ENCODE measurements at regions not wholly inside any gene's neighbourhood (a gene's known extent, or its start where the extent isn't known, plus 50 kb on each side); places are given as distances from the start of the nearest gene placed in this dataset.
"Not testable (repeated sequence)": the region's sequence is repeated elsewhere in the genome, so short reads cannot be mapped to it uniquely, and the experiment has no call there.

- POLR2A ChIA-PET, result no interaction called here
- Histone ChIP-seq H3K9me3 (ENCODE audit: control insufficient read depth, insufficient read depth, low read length) (no peaks in the 10 kb centered on the region), H3K4me3 (ENCODE audit: low read depth, low read length) (no peak overlapping the region), H3K27ac (ENCODE audit: low read depth, low read length) (no peak overlapping the region), H3K27me3 (ENCODE audit: control insufficient read depth, insufficient read depth, low read length) (no peaks in the 10 kb centered on the region)
- TF ChIP-seq CTCF (IDR thresholded peaks at IDR 0.05; ENCODE audit: low read depth, low read length), result no peak
- CTCF ChIA-PET, result no interaction called here
- DNase-seq (ENCODE audit: low read depth, low spot score), result no peak
These were observed 251.5 kb upstream of the SOX9 start for GRCh38 chr17:71869293-71869692.

- no peak for DNase-seq (ENCODE audit: low read depth, low spot score)
- H3K9me3 ChIP-seq (ENCODE audit: control insufficient read depth, insufficient read depth, low read length), result no peaks in the 10 kb centered on the region
- CTCF ChIA-PET, result no interaction called here
- H3K27me3 ChIP-seq (ENCODE audit: control insufficient read depth, insufficient read depth, low read length), result no peaks in the 10 kb centered on the region
- TF ChIP-seq CTCF (IDR thresholded peaks at IDR 0.05; ENCODE audit: low read depth, low read length), result no peak
- H3K4me3 ChIP-seq (ENCODE audit: low read depth, low read length), result no peak overlapping the region
- POLR2A ChIA-PET, result interaction anchor here (0.7 kb wide), 1 partner anchor 962 kb away, joined by 3 read pairs; no protein-coding TSS in a partner anchor
- H3K27ac ChIP-seq (ENCODE audit: low read depth, low read length), result no peak overlapping the region
These were observed 250.8 kb upstream of the SOX9 start for GRCh38 chr17:71869841-71870545.

GRCh38 chr17:71870546-71870862, 250.3 kb upstream of the SOX9 start:
- Histone ChIP-seq H3K4me3 (ENCODE audit: low read depth, low read length) (no peak overlapping the region), H3K27ac (ENCODE audit: low read depth, low read length) (no peak overlapping the region), H3K27me3 (ENCODE audit: control insufficient read depth, insufficient read depth, low read length) (no peaks in the 10 kb centered on the region), H3K9me3 (ENCODE audit: control insufficient read depth, insufficient read depth, low read length) (no peaks in the 10 kb centered on the region)
- POLR2A ChIA-PET, result interaction anchor here (0.7 kb wide), 1 partner anchor 962 kb away, joined by 3 read pairs; no protein-coding TSS in a partner anchor
- TF ChIP-seq CTCF (IDR thresholded peaks at IDR 0.05; ENCODE audit: low read depth, low read length), result no peak
- no peak for DNase-seq (ENCODE audit: low read depth, low spot score)
- CTCF ChIA-PET, result no interaction called here

GRCh38 chr17:71872843-71873485, 247.9 kb upstream of the SOX9 start:
- DNase-seq (ENCODE audit: low read depth, low spot score), result no peak
- no peaks in the 10 kb centered on the region for H3K27me3 ChIP-seq (ENCODE audit: control insufficient read depth, insufficient read depth, low read length)
- no peak overlapping the region for H3K27ac ChIP-seq (ENCODE audit: low read depth, low read length)
- POLR2A ChIA-PET, result interaction anchor here (0.8 kb wide), 1 partner anchor 103 kb away, joined by 3 read pairs; no protein-coding TSS in a partner anchor
- H3K9me3 ChIP-seq (ENCODE audit: control insufficient read depth, insufficient read depth, low read length), result no peaks in the 10 kb centered on the region
- CTCF ChIA-PET, result interaction anchor here (0.5 kb wide), 1 partner anchor 1244 kb away, joined by 9 read pairs; no protein-coding TSS in a partner anchor
- no peak overlapping the region for H3K4me3 ChIP-seq (ENCODE audit: low read depth, low read length)
- no peak for TF ChIP-seq CTCF (IDR thresholded peaks at IDR 0.05; ENCODE audit: low read depth, low read length)

- DNase-seq (ENCODE audit: low read depth, low spot score); H3K4me3 ChIP-seq (ENCODE audit: low read depth, low read length); CTCF ChIA-PET; H3K27me3 ChIP-seq (ENCODE audit: control insufficient read depth, insufficient read depth, low read length); POLR2A ChIA-PET; H3K27ac ChIP-seq (ENCODE audit: low read depth, low read length); H3K9me3 ChIP-seq (ENCODE audit: control insufficient read depth, insufficient read depth, low read length): not testable (repeated sequence)
These were observed 246.0 kb upstream of the SOX9 start for GRCh38 chr17:71874773-71875172.

Measured in AG04450 (cell line).